ENCODE measurements at regions not wholly inside any gene's neighbourhood (a gene's known extent, or its start where the extent isn't known, plus 50 kb on each side); places are given as distances from the start of the nearest gene placed in this dataset.

DNA sequence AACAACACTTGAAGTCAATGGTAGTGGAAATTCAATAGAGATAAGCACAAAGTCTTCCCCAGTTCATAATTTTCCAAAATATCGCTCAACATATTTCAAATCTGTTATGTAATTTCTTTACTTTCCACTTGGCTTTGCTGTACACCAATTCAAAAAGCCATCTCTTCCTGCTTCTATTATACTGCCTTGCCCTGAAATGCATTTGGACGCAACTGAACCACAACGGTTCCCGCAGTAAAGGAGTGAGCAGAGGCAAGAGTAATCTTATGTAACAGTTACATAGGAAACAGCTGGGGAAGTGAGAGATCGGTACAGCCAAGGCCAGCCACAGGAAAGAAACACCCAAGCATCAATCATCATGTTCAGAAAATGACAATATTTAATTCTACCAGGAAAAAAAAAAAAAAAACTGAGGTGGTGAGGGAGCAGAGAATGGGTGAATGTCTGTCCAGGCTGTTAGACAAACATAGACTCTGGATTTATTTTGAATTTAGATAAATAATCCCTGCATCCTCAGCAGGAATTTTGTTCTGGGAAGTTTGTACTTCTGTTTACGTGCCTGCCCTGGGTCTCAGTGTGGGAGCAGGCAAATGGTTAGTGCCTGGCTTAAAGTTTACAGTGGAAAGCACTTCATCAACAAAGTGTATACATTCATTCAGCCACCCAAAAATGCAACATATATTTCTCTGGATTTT lies 392.2 kb downstream of the ETS1 start:
- H3K4me3 ChIP-seq (ENCODE audit: low read depth, low read length) = no peak overlapping the region
- DNase-seq (ENCODE audit: low read depth) = no peak
- TF ChIP-seq, protein P1, sequence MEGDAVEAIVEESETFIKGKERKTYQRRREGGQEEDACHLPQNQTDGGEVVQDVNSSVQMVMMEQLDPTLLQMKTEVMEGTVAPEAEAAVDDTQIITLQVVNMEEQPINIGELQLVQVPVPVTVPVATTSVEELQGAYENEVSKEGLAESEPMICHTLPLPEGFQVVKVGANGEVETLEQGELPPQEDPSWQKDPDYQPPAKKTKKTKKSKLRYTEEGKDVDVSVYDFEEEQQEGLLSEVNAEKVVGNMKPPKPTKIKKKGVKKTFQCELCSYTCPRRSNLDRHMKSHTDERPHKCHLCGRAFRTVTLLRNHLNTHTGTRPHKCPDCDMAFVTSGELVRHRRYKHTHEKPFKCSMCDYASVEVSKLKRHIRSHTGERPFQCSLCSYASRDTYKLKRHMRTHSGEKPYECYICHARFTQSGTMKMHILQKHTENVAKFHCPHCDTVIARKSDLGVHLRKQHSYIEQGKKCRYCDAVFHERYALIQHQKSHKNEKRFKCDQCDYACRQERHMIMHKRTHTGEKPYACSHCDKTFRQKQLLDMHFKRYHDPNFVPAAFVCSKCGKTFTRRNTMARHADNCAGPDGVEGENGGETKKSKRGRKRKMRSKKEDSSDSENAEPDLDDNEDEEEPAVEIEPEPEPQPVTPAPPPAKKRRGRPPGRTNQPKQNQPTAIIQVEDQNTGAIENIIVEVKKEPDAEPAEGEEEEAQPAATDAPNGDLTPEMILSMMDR (IDR thresholded peaks at IDR 0.05; ENCODE audit: insufficient read depth, low read length) = no peak

GRCh38 chr11:128194216-128194615 lies 393.1 kb downstream of the ETS1 start:
- no peak overlapping the region for H3K4me3 ChIP-seq (ENCODE audit: low read depth, low read length)
- DNase-seq (ENCODE audit: low read depth) = no peak
- TF ChIP-seq, protein P1 (IDR thresholded peaks at IDR 0.05; ENCODE audit: insufficient read depth, low read length) = no peak

- no peak overlapping the region for H3K4me3 ChIP-seq (ENCODE audit: low read depth, low read length)
- DNase-seq (ENCODE audit: low read depth) = no peak
- TF ChIP-seq, protein P1 (IDR thresholded peaks at IDR 0.05; ENCODE audit: insufficient read depth, low read length) = no peak
Observed at GRCh38 chr11:128193615-128194014, 393.7 kb downstream of the ETS1 start.

GRCh38 chr11:128190312-128190711 lies 397.0 kb downstream of the ETS1 start:
- no peak for DNase-seq (ENCODE audit: low read depth)
- no peak overlapping the region for H3K4me3 ChIP-seq (ENCODE audit: low read depth, low read length)
- TF ChIP-seq, protein P1 (IDR thresholded peaks at IDR 0.05; ENCODE audit: insufficient read depth, low read length) = no peak

DNA sequence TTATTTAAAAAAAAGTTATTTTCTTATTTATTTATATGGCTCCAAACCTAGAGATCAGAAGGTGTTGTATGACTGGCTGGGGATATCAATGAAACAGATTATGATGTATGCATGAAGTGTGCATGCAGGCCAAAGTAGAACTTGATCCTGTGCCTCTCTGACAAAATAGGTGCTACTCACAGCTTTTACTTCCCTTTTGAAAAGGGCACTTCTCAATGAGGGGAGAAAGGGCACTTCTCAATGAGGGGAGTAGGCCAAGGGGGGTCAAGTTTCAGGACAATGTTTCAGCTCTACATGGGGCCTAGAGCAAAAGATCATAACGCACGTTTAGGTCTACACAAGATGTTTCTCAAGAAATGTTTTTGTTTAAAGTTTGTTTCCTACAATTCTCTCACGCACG lies 397.5 kb downstream of the ETS1 start:
- H3K4me3 ChIP-seq (ENCODE audit: low read depth, low read length) = no peak overlapping the region
- DNase-seq (ENCODE audit: low read depth) = no peak
- TF ChIP-seq, protein P1 (IDR thresholded peaks at IDR 0.05; ENCODE audit: insufficient read depth, low read length) = no peak

DNA sequence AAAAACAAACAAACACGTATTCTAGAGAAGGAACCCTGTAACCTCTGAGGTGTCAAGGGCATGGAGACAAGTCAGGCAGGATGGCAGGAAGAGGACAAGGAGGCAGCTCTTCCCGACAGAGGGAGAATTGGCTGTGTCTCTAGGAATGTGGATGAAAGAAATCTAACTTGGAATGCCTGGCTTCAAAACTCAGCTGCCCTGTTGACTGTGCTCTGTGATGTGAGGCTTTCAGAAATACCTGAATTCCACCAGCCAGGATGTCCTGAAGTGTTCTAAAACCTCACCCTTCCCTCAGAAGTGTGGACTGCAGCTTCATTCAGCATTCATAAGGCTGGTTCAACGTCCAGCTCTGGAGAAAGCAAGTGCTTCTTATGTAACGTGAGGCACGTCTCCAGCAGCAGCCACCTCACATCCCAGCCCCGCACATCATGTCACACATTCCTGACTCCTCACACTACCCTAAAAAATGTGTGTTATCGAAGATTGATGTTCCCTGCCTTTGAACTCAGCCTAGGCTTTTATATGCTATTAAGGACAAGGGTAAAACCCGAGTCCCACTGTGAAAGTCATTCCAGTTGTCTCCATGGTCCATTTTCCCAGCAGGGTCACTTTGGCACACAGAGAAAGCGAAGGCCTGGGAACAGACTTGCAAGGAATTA lies 398.9 kb downstream of the ETS1 start:
- TF ChIP-seq, protein P1 (IDR thresholded peaks at IDR 0.05; ENCODE audit: insufficient read depth, low read length) = no peak
- H3K4me3 ChIP-seq (ENCODE audit: low read depth, low read length) = no peak overlapping the region
- DNase-seq (ENCODE audit: low read depth) = no peak

All from fibroblast of the aortic adventitia (primary cell).